GM20000 (cell line): ENCODE measurements at regions not wholly inside any gene's neighbourhood (a gene's known extent, or its start where the extent isn't known, plus 50 kb on each side); places are given as distances from the start of the nearest gene placed in this dataset.

Source experiments
- DNase-seq: peaks from one replicate; pipeline ENCODE4 v3.0.0; 2012; ENCODE audit warnings: low spot score
- TF ChIP-seq, protein P1 (sequence below): IDR thresholded peaks from 2 replicates; pipeline ENCODE4 v1.5.1; 2012; ENCODE audit warnings: mild to moderate bottlenecking, control low read depth; ENCODE audit errors: extremely low read depth, missing control alignments

- no peak for DNase-seq
Measured at GRCh38 chr15:69958496-69959084, 139.1 kb downstream of the TLE3 start.

GRCh38 chr15:69962561-69962960 lies 135.2 kb downstream of the TLE3 start:
- DNase-seq = no peak
- TF ChIP-seq, protein P1, sequence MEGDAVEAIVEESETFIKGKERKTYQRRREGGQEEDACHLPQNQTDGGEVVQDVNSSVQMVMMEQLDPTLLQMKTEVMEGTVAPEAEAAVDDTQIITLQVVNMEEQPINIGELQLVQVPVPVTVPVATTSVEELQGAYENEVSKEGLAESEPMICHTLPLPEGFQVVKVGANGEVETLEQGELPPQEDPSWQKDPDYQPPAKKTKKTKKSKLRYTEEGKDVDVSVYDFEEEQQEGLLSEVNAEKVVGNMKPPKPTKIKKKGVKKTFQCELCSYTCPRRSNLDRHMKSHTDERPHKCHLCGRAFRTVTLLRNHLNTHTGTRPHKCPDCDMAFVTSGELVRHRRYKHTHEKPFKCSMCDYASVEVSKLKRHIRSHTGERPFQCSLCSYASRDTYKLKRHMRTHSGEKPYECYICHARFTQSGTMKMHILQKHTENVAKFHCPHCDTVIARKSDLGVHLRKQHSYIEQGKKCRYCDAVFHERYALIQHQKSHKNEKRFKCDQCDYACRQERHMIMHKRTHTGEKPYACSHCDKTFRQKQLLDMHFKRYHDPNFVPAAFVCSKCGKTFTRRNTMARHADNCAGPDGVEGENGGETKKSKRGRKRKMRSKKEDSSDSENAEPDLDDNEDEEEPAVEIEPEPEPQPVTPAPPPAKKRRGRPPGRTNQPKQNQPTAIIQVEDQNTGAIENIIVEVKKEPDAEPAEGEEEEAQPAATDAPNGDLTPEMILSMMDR = no peak

More at GRCh38 chr15:69958496-69959084, 139.1 kb downstream of the TLE3 start:
- TF ChIP-seq, protein P1 = no peak

DNA sequence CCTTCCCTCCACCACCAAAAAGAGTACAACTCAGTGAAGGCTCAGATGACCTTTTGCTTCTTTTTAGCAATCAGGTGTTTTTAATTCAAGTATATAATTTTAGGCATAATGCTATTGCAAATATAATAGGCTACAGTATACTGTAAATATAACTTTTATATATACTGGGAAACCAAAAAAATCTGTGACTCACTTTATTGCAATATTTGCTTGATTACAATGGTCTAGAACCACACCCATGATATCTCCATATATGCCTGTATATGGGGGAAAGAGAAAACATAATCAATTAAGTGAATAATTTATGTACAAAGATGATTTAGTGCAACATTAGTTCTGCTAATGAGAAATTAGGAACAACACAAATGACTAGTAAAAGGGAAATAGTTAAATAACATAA lies 134.3 kb downstream of the TLE3 start:
- TF ChIP-seq, protein P1 = no peak
- no peak for DNase-seq

DNA sequence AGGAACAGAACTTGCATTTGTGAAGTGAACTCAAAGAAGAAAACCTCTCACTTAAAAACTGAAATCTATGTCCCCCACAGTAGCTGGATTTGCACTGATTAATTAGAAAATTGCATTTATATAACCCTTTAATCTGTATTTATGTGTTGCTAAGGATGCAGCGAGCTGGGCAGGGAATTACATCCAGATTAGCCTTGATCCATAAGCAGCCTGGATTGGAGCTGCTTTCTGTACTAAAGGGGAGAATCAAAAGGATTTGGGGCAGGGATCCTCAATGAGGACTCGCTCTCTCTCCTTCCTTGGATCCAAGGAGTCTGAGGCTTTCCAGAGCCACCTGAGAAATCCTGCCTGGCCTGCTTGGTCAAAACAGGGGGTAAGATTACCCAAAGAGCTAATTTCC lies 125.9 kb downstream of the TLE3 start:
- TF ChIP-seq, protein P1 = no peak
- DNase-seq = no peak

- no peak for DNase-seq
- TF ChIP-seq, protein P1 = no peak
Measured at GRCh38 chr15:69972436-69972835, 125.3 kb downstream of the TLE3 start.

DNA sequence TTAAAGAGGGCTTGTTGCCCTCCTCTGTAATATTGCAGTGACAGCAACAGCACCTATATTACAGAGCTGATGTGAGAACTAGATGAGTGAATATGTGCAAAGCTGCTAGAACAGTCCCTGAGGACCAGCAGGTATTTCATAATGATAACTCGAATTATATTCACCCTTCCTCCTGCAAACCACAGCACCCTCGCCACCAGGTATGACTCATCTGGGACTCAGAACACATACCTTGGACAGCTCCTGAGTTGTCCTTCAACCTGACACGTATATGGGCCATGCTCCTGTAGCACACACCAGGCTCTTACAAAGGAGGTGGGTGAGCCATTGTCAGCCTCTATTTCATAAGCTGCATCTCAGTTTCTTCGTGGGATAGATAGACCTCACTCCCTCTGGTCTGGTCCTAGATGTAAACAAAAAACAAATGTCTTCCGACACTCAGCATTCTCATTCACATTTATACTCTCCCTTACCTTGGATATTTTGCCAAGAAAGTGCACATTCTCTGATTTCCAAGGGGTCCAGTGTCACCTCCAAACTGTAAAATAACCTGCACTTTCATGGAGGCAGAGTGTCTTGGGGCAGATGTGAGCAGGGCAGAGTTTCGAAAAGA lies 124.5 kb downstream of the TLE3 start:
- TF ChIP-seq, protein P1 = no peak
- no peak for DNase-seq

DNA sequence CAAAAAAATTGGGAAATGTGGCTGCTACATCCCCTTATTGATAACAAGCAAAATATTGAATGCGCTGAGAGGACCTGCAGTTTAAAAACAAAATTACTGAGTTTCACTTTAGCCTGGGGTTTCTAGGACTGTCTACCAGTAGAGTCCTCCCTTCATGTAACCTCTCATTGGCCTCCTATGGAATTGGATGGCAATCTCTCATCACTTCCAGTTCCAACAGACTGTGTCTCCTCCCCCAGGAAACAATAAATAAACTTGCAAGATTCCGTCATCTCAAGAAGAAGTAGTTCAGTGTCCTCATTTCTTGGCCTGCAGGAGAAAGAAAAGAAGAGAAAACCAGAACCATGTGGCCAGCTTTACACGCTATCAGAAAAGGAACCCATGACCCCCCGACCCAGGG lies 123.8 kb downstream of the TLE3 start:
- no peak for DNase-seq
- TF ChIP-seq, protein P1 = no peak
